Loucy (cell line): ENCODE measurements at regions not wholly inside any gene's neighbourhood (a gene's known extent, or its start where the extent isn't known, plus 50 kb on each side); places are given as distances from the start of the nearest gene placed in this dataset.

Source experiments
- H2AFZ ChIP-seq: fragments of 200-600 bp; sonication (generic); 2 replicates; pipeline ENCODE4 v1.6.0; 2016; ENCODE audit warnings: antibody characterized with exemption, mild to moderate bottlenecking, low read length, moderate library complexity
- H3F3A ChIP-seq: fragments of 200-600 bp; 2 replicates; pipeline ENCODE4 v1.6.0; 2016; ENCODE audit warnings: antibody characterized with exemption, low read depth, mild to moderate bottlenecking
- H3K27me3 ChIP-seq: fragments of 200-600 bp; sonication (generic); 2 replicates; pipeline ENCODE4 v1.6.1; 2014; ENCODE audit warnings: low read length, mild to moderate bottlenecking; ENCODE audit not compliant: insufficient read depth, poor library complexity, severe bottlenecking
- H3K36me3 ChIP-seq: fragments of 200-600 bp; sonication (generic); 2 replicates; pipeline ENCODE4 v1.6.1; 2016; ENCODE audit warnings: low read length; ENCODE audit not compliant: insufficient read depth
- H3K4me1 ChIP-seq: fragments of 200-600 bp; sonication (generic); 2 replicates; pipeline ENCODE4 v1.5.1; 2014; ENCODE audit warnings: low read length, mild to moderate bottlenecking; ENCODE audit not compliant: insufficient read depth, poor library complexity, severe bottlenecking
- H3K4me2 ChIP-seq: fragments of 200-600 bp; sonication (generic); 2 replicates; pipeline ENCODE4 v1.6.0; 2014; ENCODE audit warnings: antibody characterized with exemption, low read length, low read depth, mild to moderate bottlenecking; ENCODE audit not compliant: poor library complexity, severe bottlenecking
- H3K4me3 ChIP-seq: fragments of 200-600 bp; sonication (generic); 2 replicates; pipeline ENCODE4 v1.5.1; 2014; ENCODE audit warnings: low read length, mild to moderate bottlenecking, mixed read lengths; ENCODE audit not compliant: poor library complexity, severe bottlenecking
- H3K79me2 ChIP-seq: fragments of 200-600 bp; sonication (generic); 2 replicates; pipeline ENCODE4 v1.6.1; 2014; ENCODE audit warnings: low read length; ENCODE audit not compliant: insufficient read depth
- H3K9ac ChIP-seq: fragments of 200-600 bp; sonication (generic); 2 replicates; pipeline ENCODE4 v1.6.0; 2014; ENCODE audit warnings: mild to moderate bottlenecking, low read depth, low read length, moderate library complexity; ENCODE audit not compliant: poor library complexity, severe bottlenecking
- H3K9me2 ChIP-seq: fragments of 200-600 bp; sonication (generic); replicated peaks from 2 replicates; pipeline ENCODE4 v1.6.1; 2016; ENCODE audit warnings: low read depth, low read length, mixed read lengths
- H3K9me3 ChIP-seq: fragments of 200-600 bp; sonication (generic); 2 replicates; pipeline ENCODE4 v1.6.1; 2014; ENCODE audit warnings: mild to moderate bottlenecking, antibody characterized with exemption, low read length, low read depth; ENCODE audit not compliant: insufficient read depth
- H4K20me1 ChIP-seq: fragments of 200-600 bp; sonication (generic); 2 replicates; pipeline ENCODE4 v1.6.0; 2014; ENCODE audit warnings: antibody characterized with exemption, low read length, mild to moderate bottlenecking; ENCODE audit not compliant: insufficient read depth, poor library complexity, severe bottlenecking
- CTCF ChIP-seq: fragments of 200-600 bp; sonication (generic); conservative IDR thresholded peaks from 2 replicates; pipeline ENCODE4 v1.5.1; 2014; ENCODE audit warnings: mild to moderate bottlenecking, antibody characterized with exemption, low read length
- EZH2phosphoT487 ChIP-seq: fragments of 200-600 bp; IDR thresholded peaks from 2 replicates; pipeline ENCODE4 v1.6.1; 2018; ENCODE audit warnings: antibody characterized with exemption, mild to moderate bottlenecking, moderate library complexity, borderline replicate concordance

- H3K79me2 ChIP-seq, result no peaks in the 10 kb centered on the region
- H4K20me1 ChIP-seq, result no peaks in the 10 kb centered on the region
- no peaks in the 10 kb centered on the region for H3K9me2 ChIP-seq
- TF ChIP-seq CTCF, result no peak
- no peak for TF ChIP-seq EZH2phosphoT487
- H3F3A ChIP-seq, result no peaks in the 10 kb centered on the region
- H2AFZ ChIP-seq, result no peak overlapping the region
- no peaks in the 10 kb centered on the region for H3K4me1 ChIP-seq
- no peak overlapping the region for H3K9ac ChIP-seq
- H3K27me3 ChIP-seq, result no peaks in the 10 kb centered on the region
- H3K9me3 ChIP-seq, result no peaks in the 10 kb centered on the region
- H3K36me3 ChIP-seq, result no peaks in the 10 kb centered on the region
- H3K4me2 ChIP-seq, result no peak overlapping the region
- no peak overlapping the region for H3K4me3 ChIP-seq
Measured at GRCh38 chr5:20680718-20681302, 692.8 kb upstream of the CDH18 start.

GRCh38 chr5:20678814-20679298 lies 690.9 kb upstream of the CDH18 start:
- no peaks in the 10 kb centered on the region for H4K20me1 ChIP-seq
- no peaks in the 10 kb centered on the region for H3K9me3 ChIP-seq
- no peak overlapping the region for H2AFZ ChIP-seq
- TF ChIP-seq CTCF (no peak), EZH2phosphoT487 (no peak)
- no peaks in the 10 kb centered on the region for H3F3A ChIP-seq
- no peak overlapping the region for H3K4me3 ChIP-seq
- no peaks in the 10 kb centered on the region for H3K79me2 ChIP-seq
- H3K27me3 ChIP-seq, result no peaks in the 10 kb centered on the region
- H3K36me3 ChIP-seq, result no peaks in the 10 kb centered on the region
- no peaks in the 10 kb centered on the region for H3K9me2 ChIP-seq
- H3K9ac ChIP-seq, result no peak overlapping the region
- H3K4me2 ChIP-seq, result no peak overlapping the region
- no peaks in the 10 kb centered on the region for H3K4me1 ChIP-seq

GRCh38 chr5:20678386-20678785 lies 690.4 kb upstream of the CDH18 start:
- Histone ChIP-seq H4K20me1 (no peaks in the 10 kb centered on the region), H3K36me3 (no peaks in the 10 kb centered on the region), H3K4me1 (no peaks in the 10 kb centered on the region), H3K9me3 (no peaks in the 10 kb centered on the region), H3K79me2 (no peaks in the 10 kb centered on the region), H3K27me3 (no peaks in the 10 kb centered on the region), H3K9me2 (no peaks in the 10 kb centered on the region), H3K9ac (no peak overlapping the region), H3K4me3 (no peak overlapping the region), H2AFZ (no peak overlapping the region), H3K4me2 (no peak overlapping the region), H3F3A (no peaks in the 10 kb centered on the region)
- TF ChIP-seq CTCF (no peak), EZH2phosphoT487 (no peak)
